Neuronal stem cell (in vitro differentiated cells): ENCODE measurements at regions not wholly inside any gene's neighbourhood (a gene's known extent, or its start where the extent isn't known, plus 50 kb on each side); places are given as distances from the start of the nearest gene placed in this dataset.

ENCODE experiments used
- DNase-seq: peaks from one replicate; pipeline ENCODE4 v3.0.0-alpha.2; 2013; ENCODE audit warnings: low spot score
- H2AFZ ChIP-seq: one replicate; pipeline ENCODE4 v1.6.1; 2013; ENCODE audit warnings: mild to moderate bottlenecking, low read length, inconsistent platforms
- H2AK5ac ChIP-seq: 2 replicates; pipeline ENCODE4 v1.6.1; 2013; ENCODE audit warnings: low read depth, mild to moderate bottlenecking, inconsistent platforms, low read length, moderate library complexity, mixed read lengths
- H2BK120ac ChIP-seq: 2 replicates; pipeline ENCODE4 v1.6.1; 2013; ENCODE audit warnings: low read depth, mild to moderate bottlenecking, inconsistent platforms, low read length, moderate library complexity, mixed read lengths
- H2BK12ac ChIP-seq: one replicate; pipeline ENCODE4 v1.6.1; 2013; ENCODE audit warnings: low read length, inconsistent platforms
- H2BK15ac ChIP-seq: 2 replicates; pipeline ENCODE4 v1.6.1; 2013; ENCODE audit warnings: mild to moderate bottlenecking, low read length, inconsistent platforms, mixed read lengths
- H2BK5ac ChIP-seq: one replicate; pipeline ENCODE4 v1.6.1; 2013; ENCODE audit warnings: inconsistent platforms, mild to moderate bottlenecking, low read length, moderate library complexity
- H3K14ac ChIP-seq: one replicate; pipeline ENCODE4 v1.6.1; 2013; ENCODE audit warnings: low read length, inconsistent platforms
- H3K18ac ChIP-seq: 2 replicates; pipeline ENCODE4 v1.6.1; 2013; ENCODE audit warnings: low read length, inconsistent platforms
- H3K23ac ChIP-seq: 2 replicates; pipeline ENCODE4 v1.6.1; 2013; ENCODE audit warnings: low read depth, mild to moderate bottlenecking, mixed read lengths, low read length, inconsistent platforms; ENCODE audit not compliant: poor library complexity
- H3K27ac ChIP-seq: replicated peaks from 3 replicates; pipeline ENCODE4 v1.5.1; 2013; ENCODE audit warnings: low read length, inconsistent platforms
- H3K27me3 ChIP-seq, 3 experiments: 2 replicates each; pipeline ENCODE4 v1.6.1; 2013; ENCODE audit warnings: low read length in 3 of 3, mild to moderate bottlenecking in 2 of 3, inconsistent platforms in 1 of 3, low read depth in 1 of 3, mixed read lengths in 1 of 3, moderate library complexity in 1 of 3; ENCODE audit not compliant: control insufficient read depth in 3 of 3, insufficient read depth in 3 of 3
- H3K36me3 ChIP-seq, 2 donors: replicated peaks in 1 of 2; 2 replicates each; pipeline ENCODE4 v1.6.1; 2013; ENCODE audit warnings: low read length in 2 of 2; ENCODE audit not compliant: control insufficient read depth in 2 of 2, insufficient read depth in 2 of 2
- H3K4ac ChIP-seq: 2 replicates; pipeline ENCODE4 v1.6.1; 2013; ENCODE audit warnings: inconsistent platforms, mild to moderate bottlenecking, low read length, moderate library complexity
- H3K4me1 ChIP-seq, 2 donors: 1 replicate in 1 of 2; 2 replicates in 1 of 2; pipeline ENCODE4 v1.6.1; 2013; ENCODE audit warnings: low read length in 2 of 2, low read depth in 1 of 2; ENCODE audit not compliant: control insufficient read depth in 2 of 2, insufficient read depth in 1 of 2
- H3K4me2 ChIP-seq: one replicate; pipeline ENCODE4 v1.6.1; 2013; ENCODE audit warnings: mild to moderate bottlenecking, low read length, inconsistent platforms; ENCODE audit not compliant: insufficient read depth, poor library complexity, severe bottlenecking
- H3K4me3 ChIP-seq, 2 donors: 2 replicates each; pipeline ENCODE4 v1.5.1; 2013; ENCODE audit warnings: low read length in 2 of 2, mild to moderate bottlenecking in 2 of 2, inconsistent platforms in 1 of 2, moderate library complexity in 1 of 2
- H3K79me1 ChIP-seq: one replicate; pipeline ENCODE4 v1.6.1; 2013; ENCODE audit warnings: low read depth, mild to moderate bottlenecking, inconsistent platforms, low read length, moderate library complexity
- H3K9ac ChIP-seq: one replicate; pipeline ENCODE4 v1.6.1; 2013; ENCODE audit warnings: mild to moderate bottlenecking, low read depth, low read length, inconsistent platforms; ENCODE audit not compliant: poor library complexity
- H3K9me3 ChIP-seq, 2 donors: replicated peaks in 1 of 2; 2 replicates each; pipeline versions ENCODE3 to v1.6.1; 2013; ENCODE audit warnings: low read length in 2 of 2, mild to moderate bottlenecking in 2 of 2, inconsistent platforms in 1 of 2, low read depth in 1 of 2, mixed read lengths in 1 of 2, moderate library complexity in 1 of 2; ENCODE audit not compliant: control insufficient read depth in 2 of 2, insufficient read depth in 1 of 2
- H4K8ac ChIP-seq: one replicate; pipeline ENCODE4 v1.6.1; 2013; ENCODE audit warnings: low read depth, mild to moderate bottlenecking, inconsistent platforms, low read length, moderate library complexity
- H4K91ac ChIP-seq: one replicate; pipeline ENCODE4 v1.6.1; 2013; ENCODE audit warnings: low read length, low read depth, mild to moderate bottlenecking, inconsistent platforms; ENCODE audit not compliant: poor library complexity
- WGBS, 2 donors: extraction: QIAGEN DNeasy Blood & Tissue Kit; methylation state at CpG; one replicate each; pipeline ENCODE4 v1.1.7; 2013; ENCODE audit warnings: missing lambda C conversion rate in 2 of 2, mixed read lengths in 1 of 2; ENCODE audit not compliant: insufficient read length in 2 of 2, insufficient replicate concordance in 1 of 2; ENCODE audit errors: extremely low coverage in 2 of 2; 5-methylcytosine and 5-hydroxymethylcytosine counted together

- H3K9ac ChIP-seq, result no peak overlapping the region
- H4K8ac ChIP-seq, result no peak overlapping the region
- no peak overlapping the region for H3K23ac ChIP-seq
- no peak overlapping the region for H2AK5ac ChIP-seq
- H3K27me3 ChIP-seq, result no peaks in the 10 kb centered on the region
- WGBS, 2 donors, result no CpG with 5 or more reads among the region's 4 CpGs
- H3K4ac ChIP-seq, result no peak overlapping the region
- no peak overlapping the region for H3K27ac ChIP-seq
- H3K18ac ChIP-seq, result no peak overlapping the region
- no peaks in the 10 kb centered on the region for H3K36me3 ChIP-seq
- H3K14ac ChIP-seq, result no peak overlapping the region
- no peak for DNase-seq
- H3K9me3 ChIP-seq, result no peaks in the 10 kb centered on the region
- no peak overlapping the region for H3K4me2 ChIP-seq
- H2AFZ ChIP-seq, result no peak overlapping the region
- no peak overlapping the region for H4K91ac ChIP-seq
- no peak overlapping the region for H2BK15ac ChIP-seq
- H2BK5ac ChIP-seq, result no peak overlapping the region
- no peak overlapping the region for H2BK12ac ChIP-seq
- H3K79me1 ChIP-seq, result no peaks in the 10 kb centered on the region
- no peak overlapping the region for H2BK120ac ChIP-seq
- H3K4me1 ChIP-seq, result no peaks in the 10 kb centered on the region
- H3K4me3 ChIP-seq, result no peak overlapping the region
These were observed 193.0 kb upstream of the ZFHX3 start for GRCh38 chr16:73240920-73241319.

- Histone ChIP-seq H3K14ac (no peak overlapping the region), H3K4ac (no peak overlapping the region), H2AK5ac (no peak overlapping the region), H3K18ac (no peak overlapping the region), H3K4me1 (peaks cover 2 to 8% of the 10 kb centered on the region in 2 donors), H3K36me3 (no peaks in the 10 kb centered on the region), H4K91ac (no peak overlapping the region), H3K9me3 (no peaks in the 10 kb centered on the region), H2BK15ac (no peak overlapping the region), H2BK12ac (no peak overlapping the region), H3K4me2 (no peak overlapping the region), H2AFZ (no peak overlapping the region), H3K23ac (no peak overlapping the region), H3K9ac (no peak overlapping the region), H2BK120ac (no peak overlapping the region), H4K8ac (no peak overlapping the region), H3K4me3 (no peak overlapping the region), H3K79me1 (no peaks in the 10 kb centered on the region), H3K27me3 (no peaks in the 10 kb centered on the region), H3K27ac (no peak overlapping the region), H2BK5ac (no peak overlapping the region)
- no CpG with 5 or more reads among the region's 4 CpGs for WGBS, 2 donors
- no peak for DNase-seq
These were observed 189.7 kb upstream of the ZFHX3 start for GRCh38 chr16:73237601-73238000.

- WGBS, 2 donors, result no CpG with 5 or more reads among the region's 5 CpGs
These were observed 186.6 kb upstream of the ZFHX3 start for GRCh38 chr16:73234496-73234895.

GRCh38 chr16:73233846-73234424 lies 186.0 kb upstream of the ZFHX3 start:
- H2BK12ac ChIP-seq, result no peak overlapping the region
- H3K4me3 ChIP-seq, result peak overlapping the region in 1 of 2 donors; percentile 49

More at GRCh38 chr16:73234496-73234895, 186.6 kb upstream of the ZFHX3 start:
- H2BK120ac ChIP-seq, result no peak overlapping the region
- no peak overlapping the region for H3K4ac ChIP-seq
- H3K9me3 ChIP-seq, result no peaks in the 10 kb centered on the region
- H3K79me1 ChIP-seq, result no peaks in the 10 kb centered on the region
- H2AK5ac ChIP-seq, result no peak overlapping the region
- no peak overlapping the region for H3K23ac ChIP-seq
- no peak overlapping the region for H2BK15ac ChIP-seq
- H3K18ac ChIP-seq, result no peak overlapping the region
- H2BK5ac ChIP-seq, result no peak overlapping the region
- H2BK12ac ChIP-seq, result no peak overlapping the region
- H3K4me2 ChIP-seq, result no peak overlapping the region
- peak overlapping the region; percentile 46 for H2AFZ ChIP-seq
- H3K14ac ChIP-seq, result no peak overlapping the region
- peaks cover 2 to 8% of the 10 kb centered on the region in 2 donors for H3K4me1 ChIP-seq
- H4K8ac ChIP-seq, result no peak overlapping the region
- H3K4me3 ChIP-seq, result no peak overlapping the region
- no peak for DNase-seq
- H4K91ac ChIP-seq, result no peak overlapping the region
- no peaks in the 10 kb centered on the region for H3K27me3 ChIP-seq
- H3K9ac ChIP-seq, result no peak overlapping the region
- H3K27ac ChIP-seq, result no peak overlapping the region
- H3K36me3 ChIP-seq, result no peaks in the 10 kb centered on the region

More at GRCh38 chr16:73233846-73234424, 186.0 kb upstream of the ZFHX3 start:
- Histone ChIP-seq H3K27ac (no peak overlapping the region), H2BK120ac (no peak overlapping the region), H2BK5ac (no peak overlapping the region), H3K14ac (no peak overlapping the region), H3K9ac (no peak overlapping the region), H3K79me1 (no peaks in the 10 kb centered on the region), H3K27me3 (no peaks in the 10 kb centered on the region), H2AK5ac (no peak overlapping the region), H3K9me3 (no peaks in the 10 kb centered on the region), H3K4me1 (peaks cover 2 to 8% of the 10 kb centered on the region in 2 donors), H3K23ac (no peak overlapping the region), H3K4ac (no peak overlapping the region), H2AFZ (peak overlapping the region; percentile 46), H3K36me3 (no peaks in the 10 kb centered on the region), H2BK15ac (no peak overlapping the region), H3K18ac (no peak overlapping the region), H4K91ac (no peak overlapping the region), H3K4me2 (no peak overlapping the region), H4K8ac (no peak overlapping the region)
- no CpG with 5 or more reads among the region's 11 CpGs for WGBS, 2 donors
- DNase-seq, result no peak
